ENCODE measurements at regions not wholly inside any gene's neighbourhood (a gene's known extent, or its start where the extent isn't known, plus 50 kb on each side); places are given as distances from the start of the nearest gene placed in this dataset.

GRCh38 chr15:46677491-46677890 lies 1039.8 kb upstream of the SEMA6D start:
- no peaks in the 10 kb centered on the region for H3K27me3 ChIP-seq
- TF ChIP-seq CTCF (IDR thresholded peaks at IDR 0.05): no peak
- H3K9me3 ChIP-seq: no peaks in the 10 kb centered on the region
- H3K36me3 ChIP-seq: no peaks in the 10 kb centered on the region
- H3K4me1 ChIP-seq (ENCODE audit: control insufficient read depth in 1 of 2, insufficient read depth in 1 of 2, low read depth in 1 of 2, low read length in 1 of 2): no peaks in the 10 kb centered on the region
- H3K4me3 ChIP-seq (ENCODE audit: low read depth in 1 of 2, low read length in 1 of 2): no peak overlapping the region
- H3K27ac ChIP-seq: no peak overlapping the region

- TF ChIP-seq CTCF (IDR thresholded peaks at IDR 0.05): no peak
- Histone ChIP-seq H3K27me3 (no peaks in the 10 kb centered on the region), H3K36me3 (no peaks in the 10 kb centered on the region), H3K4me3 (ENCODE audit: low read depth in 1 of 2, low read length in 1 of 2) (no peak overlapping the region), H3K27ac (no peak overlapping the region), H3K9me3 (no peaks in the 10 kb centered on the region), H3K4me1 (ENCODE audit: control insufficient read depth in 1 of 2, insufficient read depth in 1 of 2, low read depth in 1 of 2, low read length in 1 of 2) (no peaks in the 10 kb centered on the region)
Observed at GRCh38 chr15:46681901-46682300, 1035.4 kb upstream of the SEMA6D start.

GRCh38 chr15:46682969-46683791 lies 1034.1 kb upstream of the SEMA6D start:
- Histone ChIP-seq H3K4me3 (ENCODE audit: low read depth in 1 of 2, low read length in 1 of 2) (no peak overlapping the region), H3K27me3 (no peaks in the 10 kb centered on the region), H3K9me3 (no peaks in the 10 kb centered on the region), H3K27ac (no peak overlapping the region), H3K4me1 (ENCODE audit: control insufficient read depth in 1 of 2, insufficient read depth in 1 of 2, low read depth in 1 of 2, low read length in 1 of 2) (no peaks in the 10 kb centered on the region), H3K36me3 (no peaks in the 10 kb centered on the region)
- TF ChIP-seq CTCF (IDR thresholded peaks at IDR 0.05): no peak

- Histone ChIP-seq H3K36me3 (no peaks in the 10 kb centered on the region), H3K27me3 (no peaks in the 10 kb centered on the region), H3K4me3 (ENCODE audit: low read depth in 1 of 2, low read length in 1 of 2) (no peak overlapping the region), H3K27ac (no peak overlapping the region), H3K9me3 (no peaks in the 10 kb centered on the region), H3K4me1 (ENCODE audit: control insufficient read depth in 1 of 2, insufficient read depth in 1 of 2, low read depth in 1 of 2, low read length in 1 of 2) (no peaks in the 10 kb centered on the region)
- no peak for TF ChIP-seq CTCF (IDR thresholded peaks at IDR 0.05)
Observed at GRCh38 chr15:46685096-46685495, 1032.2 kb upstream of the SEMA6D start.

- no peaks in the 10 kb centered on the region for H3K9me3 ChIP-seq
- H3K27ac ChIP-seq: no peak overlapping the region
- no peaks in the 10 kb centered on the region for H3K4me1 ChIP-seq (ENCODE audit: control insufficient read depth in 1 of 2, insufficient read depth in 1 of 2, low read depth in 1 of 2, low read length in 1 of 2)
- no peaks in the 10 kb centered on the region for H3K36me3 ChIP-seq
- TF ChIP-seq CTCF (IDR thresholded peaks at IDR 0.05): no peak
- H3K4me3 ChIP-seq (ENCODE audit: low read depth in 1 of 2, low read length in 1 of 2): no peak overlapping the region
- no peaks in the 10 kb centered on the region for H3K27me3 ChIP-seq
Observed at GRCh38 chr15:46685681-46686080, 1031.6 kb upstream of the SEMA6D start.

Measured in neutrophil (primary cell).